ENCODE measurements at regions not wholly inside any gene's neighbourhood (a gene's known extent, or its start where the extent isn't known, plus 50 kb on each side); places are given as distances from the start of the nearest gene placed in this dataset.
A peak's percentile ranks its signal among the peaks of the same experiment; 100 is the strongest.
"Not testable (repeated sequence)": the region's sequence is repeated elsewhere in the genome, so short reads cannot be mapped to it uniquely, and the experiment has no call there.

GRCh38 chr1:79302380-79302930 lies 295.9 kb upstream of the ADGRL4 start:
- no peak for DNase-seq

GRCh38 chr1:79295967-79296366 lies 289.4 kb upstream of the ADGRL4 start:
- no peak for DNase-seq

GRCh38 chr1:79293611-79294010 lies 287.1 kb upstream of the ADGRL4 start:
- DNase-seq: no peak

- no peak for DNase-seq
These were observed 284.5 kb upstream of the ADGRL4 start for GRCh38 chr1:79290927-79291474.

- DNase-seq: no peak
These were observed 281.5 kb upstream of the ADGRL4 start for GRCh38 chr1:79287982-79288381.

GRCh38 chr1:79285667-79286066 lies 279.1 kb upstream of the ADGRL4 start:
- no peak for DNase-seq

GRCh38 chr1:79283451-79283850 lies 276.9 kb upstream of the ADGRL4 start:
- no peak for DNase-seq

- DNase-seq: no peak
These were observed 274.9 kb upstream of the ADGRL4 start for GRCh38 chr1:79281442-79281841.

- no peak for DNase-seq
These were observed 265.2 kb upstream of the ADGRL4 start for GRCh38 chr1:79271759-79272158.

- DNase-seq: no peak
These were observed 258.7 kb upstream of the ADGRL4 start for GRCh38 chr1:79264975-79265818.

- no peak for DNase-seq
These were observed 257.8 kb upstream of the ADGRL4 start for GRCh38 chr1:79264285-79264684.

GRCh38 chr1:79262745-79263258 lies 256.3 kb upstream of the ADGRL4 start:
- DNase-seq: no peak

- DNase-seq: peak; percentile 3
These were observed 253.1 kb upstream of the ADGRL4 start for GRCh38 chr1:79259390-79260336.

- no peak for DNase-seq
These were observed 248.9 kb upstream of the ADGRL4 start for GRCh38 chr1:79255421-79255820.

GRCh38 chr1:79252598-79252997 lies 246.1 kb upstream of the ADGRL4 start:
- no peak for DNase-seq

GRCh38 chr1:79239840-79240239 lies 233.3 kb upstream of the ADGRL4 start:
- no peak for DNase-seq

GRCh38 chr1:79235301-79236002 lies 228.9 kb upstream of the ADGRL4 start:
- DNase-seq: no peak

- DNase-seq: no peak
These were observed 226.3 kb upstream of the ADGRL4 start for GRCh38 chr1:79232818-79233217.

GRCh38 chr1:79230751-79231150 lies 224.2 kb upstream of the ADGRL4 start:
- DNase-seq: not testable (repeated sequence)

- no peak for DNase-seq
These were observed 220.4 kb upstream of the ADGRL4 start for GRCh38 chr1:79226963-79227362.

- DNase-seq: no peak
These were observed 218.0 kb upstream of the ADGRL4 start for GRCh38 chr1:79224537-79224936.

- no peak for DNase-seq
These were observed 214.0 kb upstream of the ADGRL4 start for GRCh38 chr1:79220509-79220908.
